ENCODE measurements at regions not wholly inside any gene's neighbourhood (a gene's known extent, or its start where the extent isn't known, plus 50 kb on each side); places are given as distances from the start of the nearest gene placed in this dataset.

- Histone ChIP-seq H2BK120ac (ENCODE audit: low read depth, low read length) (no peak overlapping the region), H3K4me3 (ENCODE audit: insufficient read depth in 1 of 2, low read depth in 1 of 2, low read length in 2 of 2) (no peak overlapping the region), H4K8ac (ENCODE audit: low read length) (no peak overlapping the region), H2BK12ac (ENCODE audit: low read length in 2 of 2) (no peak overlapping the region), H3K36me3 (ENCODE audit: control insufficient read depth in 1 of 2, insufficient read depth in 2 of 2, low read depth in 1 of 2, low read length in 2 of 2) (no peaks in the 10 kb centered on the region), H4K91ac (ENCODE audit: low read length) (no peak overlapping the region), H2AFZ (ENCODE audit: low read depth, low read length) (no peak overlapping the region), H3K9ac (ENCODE audit: low read length) (no peak overlapping the region), H3K14ac (ENCODE audit: low read length in 2 of 2) (no peak overlapping the region), H2BK15ac (ENCODE audit: low read depth, poor library complexity, severe bottlenecking) (no peak overlapping the region), H2AK5ac (ENCODE audit: low read length, severe bottlenecking) (no peak overlapping the region), H3K23ac (ENCODE audit: low read length in 2 of 2) (no peak overlapping the region), H3K27ac (ENCODE audit: low read length, poor library complexity, severe bottlenecking) (no peak overlapping the region), H3K18ac (ENCODE audit: low read depth in 1 of 2, low read length in 2 of 2) (no peak overlapping the region), H3K4ac (ENCODE audit: low read depth in 1 of 2, low read length in 2 of 2) (no peak overlapping the region), H3K27me3 (ENCODE audit: control insufficient read depth in 1 of 2, insufficient read depth in 1 of 2, low read length in 2 of 2) (no peaks in the 10 kb centered on the region), H3K9me3 (ENCODE audit: control insufficient read depth, low read length) (no peaks in the 10 kb centered on the region), H3K4me2 (ENCODE audit: low read length, poor library complexity, severe bottlenecking) (no peak overlapping the region), H2BK5ac (ENCODE audit: low read depth, low read length, poor library complexity, severe bottlenecking) (no peak overlapping the region), H3K79me1 (replicated peaks; ENCODE audit: low read length, poor library complexity, severe bottlenecking) (no peaks in the 10 kb centered on the region), H3K4me1 (ENCODE audit: control insufficient read depth, insufficient read depth, low read depth, low read length) (no peaks in the 10 kb centered on the region)
- WGBS: 82% methylated on average over 3 of the region's 3 CpGs
- DNase-seq: no peak
Measured at GRCh38 chr1:88579598-88579997, 104.5 kb upstream of the PKN2 start.

- H2BK120ac ChIP-seq (ENCODE audit: low read depth, low read length): no peak overlapping the region
- no peaks in the 10 kb centered on the region for H3K4me1 ChIP-seq (ENCODE audit: control insufficient read depth, insufficient read depth, low read depth, low read length)
- H3K4ac ChIP-seq (ENCODE audit: low read depth in 1 of 2, low read length in 2 of 2): no peak overlapping the region
- H3K23ac ChIP-seq (ENCODE audit: low read length in 2 of 2): no peak overlapping the region
- peak overlapping the region in 1 of 2 experiments; percentile 8 for H3K14ac ChIP-seq (ENCODE audit: low read length in 2 of 2)
- no peaks in the 10 kb centered on the region for H3K79me1 ChIP-seq (replicated peaks; ENCODE audit: low read length, poor library complexity, severe bottlenecking)
- H3K27ac ChIP-seq (ENCODE audit: low read length, poor library complexity, severe bottlenecking): no peak overlapping the region
- H2BK5ac ChIP-seq (ENCODE audit: low read depth, low read length, poor library complexity, severe bottlenecking): no peak overlapping the region
- H4K91ac ChIP-seq (ENCODE audit: low read length): no peak overlapping the region
- no peaks in the 10 kb centered on the region for H3K9me3 ChIP-seq (ENCODE audit: control insufficient read depth, low read length)
- H2AK5ac ChIP-seq (ENCODE audit: low read length, severe bottlenecking): no peak overlapping the region
- no peaks in the 10 kb centered on the region for H3K36me3 ChIP-seq (ENCODE audit: control insufficient read depth in 1 of 2, insufficient read depth in 2 of 2, low read depth in 1 of 2, low read length in 2 of 2)
- no peak for DNase-seq
- no peak overlapping the region for H2AFZ ChIP-seq (ENCODE audit: low read depth, low read length)
- H4K8ac ChIP-seq (ENCODE audit: low read length): no peak overlapping the region
- no peak overlapping the region for H3K4me2 ChIP-seq (ENCODE audit: low read length, poor library complexity, severe bottlenecking)
- H2BK15ac ChIP-seq (ENCODE audit: low read depth, poor library complexity, severe bottlenecking): no peak overlapping the region
- 61% methylated on average over 2 of the region's 2 CpGs for WGBS
- no peak overlapping the region for H3K4me3 ChIP-seq (ENCODE audit: insufficient read depth in 1 of 2, low read depth in 1 of 2, low read length in 2 of 2)
- no peak overlapping the region for H3K9ac ChIP-seq (ENCODE audit: low read length)
- H3K27me3 ChIP-seq (ENCODE audit: control insufficient read depth in 1 of 2, insufficient read depth in 1 of 2, low read length in 2 of 2): no peaks in the 10 kb centered on the region
- no peak overlapping the region for H2BK12ac ChIP-seq (ENCODE audit: low read length in 2 of 2)
- H3K18ac ChIP-seq (ENCODE audit: low read depth in 1 of 2, low read length in 2 of 2): no peak overlapping the region
Measured at GRCh38 chr1:88581703-88582102, 102.4 kb upstream of the PKN2 start.

- no peaks in the 10 kb centered on the region for H3K4me1 ChIP-seq (ENCODE audit: control insufficient read depth, insufficient read depth, low read depth, low read length)
- H3K79me1 ChIP-seq (replicated peaks; ENCODE audit: low read length, poor library complexity, severe bottlenecking): no peaks in the 10 kb centered on the region
- H2BK120ac ChIP-seq (ENCODE audit: low read depth, low read length): no peak overlapping the region
- H3K4me2 ChIP-seq (ENCODE audit: low read length, poor library complexity, severe bottlenecking): no peak overlapping the region
- no peak overlapping the region for H3K4me3 ChIP-seq (ENCODE audit: insufficient read depth in 1 of 2, low read depth in 1 of 2, low read length in 2 of 2)
- H3K4ac ChIP-seq (ENCODE audit: low read depth in 1 of 2, low read length in 2 of 2): no peak overlapping the region
- H3K9ac ChIP-seq (ENCODE audit: low read length): no peak overlapping the region
- no peak overlapping the region for H4K8ac ChIP-seq (ENCODE audit: low read length)
- no peak overlapping the region for H3K18ac ChIP-seq (ENCODE audit: low read depth in 1 of 2, low read length in 2 of 2)
- H3K14ac ChIP-seq (ENCODE audit: low read length in 2 of 2): no peak overlapping the region
- no peaks in the 10 kb centered on the region for H3K27me3 ChIP-seq (ENCODE audit: control insufficient read depth in 1 of 2, insufficient read depth in 1 of 2, low read length in 2 of 2)
- no peak overlapping the region for H2AK5ac ChIP-seq (ENCODE audit: low read length, severe bottlenecking)
- H3K36me3 ChIP-seq (ENCODE audit: control insufficient read depth in 1 of 2, insufficient read depth in 2 of 2, low read depth in 1 of 2, low read length in 2 of 2): no peaks in the 10 kb centered on the region
- H3K23ac ChIP-seq (ENCODE audit: low read length in 2 of 2): no peak overlapping the region
- peaks cover 8% of the 10 kb centered on the region for H3K9me3 ChIP-seq (ENCODE audit: control insufficient read depth, low read length)
- no peak overlapping the region for H2BK5ac ChIP-seq (ENCODE audit: low read depth, low read length, poor library complexity, severe bottlenecking)
- no peak overlapping the region for H4K91ac ChIP-seq (ENCODE audit: low read length)
- no peak overlapping the region for H3K27ac ChIP-seq (ENCODE audit: low read length, poor library complexity, severe bottlenecking)
- no peak overlapping the region for H2BK12ac ChIP-seq (ENCODE audit: low read length in 2 of 2)
- no peak for DNase-seq
- H2AFZ ChIP-seq (ENCODE audit: low read depth, low read length): no peak overlapping the region
- no peak overlapping the region for H2BK15ac ChIP-seq (ENCODE audit: low read depth, poor library complexity, severe bottlenecking)
Measured at GRCh38 chr1:88593358-88593757, 90.7 kb upstream of the PKN2 start.

GRCh38 chr1:88595355-88596002 is 88.6 kb upstream of the PKN2 start:
- Histone ChIP-seq H4K91ac (ENCODE audit: low read length) (no peak overlapping the region), H3K79me1 (replicated peaks; ENCODE audit: low read length, poor library complexity, severe bottlenecking) (no peaks in the 10 kb centered on the region), H3K23ac (ENCODE audit: low read length in 2 of 2) (no peak overlapping the region), H2BK5ac (ENCODE audit: low read depth, low read length, poor library complexity, severe bottlenecking) (no peak overlapping the region), H3K9ac (ENCODE audit: low read length) (no peak overlapping the region), H2BK12ac (ENCODE audit: low read length in 2 of 2) (no peak overlapping the region), H3K14ac (ENCODE audit: low read length in 2 of 2) (no peak overlapping the region), H2BK120ac (ENCODE audit: low read depth, low read length) (no peak overlapping the region), H3K27ac (ENCODE audit: low read length, poor library complexity, severe bottlenecking) (no peak overlapping the region), H2AFZ (ENCODE audit: low read depth, low read length) (no peak overlapping the region), H2BK15ac (ENCODE audit: low read depth, poor library complexity, severe bottlenecking) (no peak overlapping the region), H3K27me3 (ENCODE audit: control insufficient read depth in 1 of 2, insufficient read depth in 1 of 2, low read length in 2 of 2) (no peaks in the 10 kb centered on the region), H3K4ac (ENCODE audit: low read depth in 1 of 2, low read length in 2 of 2) (no peak overlapping the region), H3K4me2 (ENCODE audit: low read length, poor library complexity, severe bottlenecking) (no peak overlapping the region), H4K8ac (ENCODE audit: low read length) (no peak overlapping the region), H2AK5ac (ENCODE audit: low read length, severe bottlenecking) (no peak overlapping the region), H3K18ac (ENCODE audit: low read depth in 1 of 2, low read length in 2 of 2) (no peak overlapping the region), H3K36me3 (ENCODE audit: control insufficient read depth in 1 of 2, insufficient read depth in 2 of 2, low read depth in 1 of 2, low read length in 2 of 2) (no peaks in the 10 kb centered on the region), H3K9me3 (ENCODE audit: control insufficient read depth, low read length) (peaks cover 14% of the 10 kb centered on the region), H3K4me1 (ENCODE audit: control insufficient read depth, insufficient read depth, low read depth, low read length) (no peaks in the 10 kb centered on the region), H3K4me3 (ENCODE audit: insufficient read depth in 1 of 2, low read depth in 1 of 2, low read length in 2 of 2) (no peak overlapping the region)
- no CpG with 5 or more reads among the region's 4 CpGs for WGBS
- peak; percentile 61 for DNase-seq
